LNCaP clone FGC (cell line): ENCODE measurements at regions not wholly inside any gene's neighbourhood (a gene's known extent, or its start where the extent isn't known, plus 50 kb on each side); places are given as distances from the start of the nearest gene placed in this dataset.

Experiments used
- DNase-seq: peaks from one replicate; pipeline ENCODE4 v3.0.0-alpha.2; 2011; ENCODE audit warnings: low read depth
- H3K4me3 ChIP-seq: 2 replicates; pipeline ENCODE4 v1.5.1; 2011; ENCODE audit warnings: mild to moderate bottlenecking, low read depth, low read length, control low read depth
- CTCF ChIP-seq: IDR thresholded peaks from 2 replicates; pipeline ENCODE4 v1.5.1; 2012; ENCODE audit warnings: mild to moderate bottlenecking; ENCODE audit not compliant: control insufficient read depth, insufficient read depth; ENCODE audit errors: extremely low read depth

GRCh38 chr3:178421069-178421468 lies 115.2 kb upstream of the KCNMB2 start:
- peak; percentile 90 for DNase-seq
- H3K4me3 ChIP-seq, result no peak overlapping the region; the same call in 1 of the 2 replicates
- TF ChIP-seq CTCF, result no peak

GRCh38 chr3:178422406-178422805 lies 113.8 kb upstream of the KCNMB2 start:
- no peak for TF ChIP-seq CTCF
- no peak overlapping the region for H3K4me3 ChIP-seq
- no peak for DNase-seq

- no peak for TF ChIP-seq CTCF
- no peak overlapping the region for H3K4me3 ChIP-seq
- DNase-seq, result no peak
These were observed 108.2 kb upstream of the KCNMB2 start for GRCh38 chr3:178428037-178428436.

- no peak for DNase-seq
- TF ChIP-seq CTCF, result peak; percentile 54
- H3K4me3 ChIP-seq, result no peak overlapping the region
These were observed 101.9 kb upstream of the KCNMB2 start for GRCh38 chr3:178434206-178434805.

GRCh38 chr3:178435575-178435974 lies 100.7 kb upstream of the KCNMB2 start:
- DNase-seq, result no peak

GRCh38 chr3:178436773-178437172 lies 99.5 kb upstream of the KCNMB2 start:
- peak; percentile 42 for TF ChIP-seq CTCF
- DNase-seq, result no peak

More at GRCh38 chr3:178435575-178435974, 100.7 kb upstream of the KCNMB2 start:
- TF ChIP-seq CTCF, result no peak
- no peak overlapping the region for H3K4me3 ChIP-seq

GRCh38 chr3:178437236-178437635 lies 99.0 kb upstream of the KCNMB2 start:
- no peak for TF ChIP-seq CTCF
- no peak for DNase-seq
- H3K4me3 ChIP-seq, result no peak overlapping the region

More at GRCh38 chr3:178436773-178437172, 99.5 kb upstream of the KCNMB2 start:
- no peak overlapping the region for H3K4me3 ChIP-seq
